ENCODE measurements at regions not wholly inside any gene's neighbourhood (a gene's known extent, or its start where the extent isn't known, plus 50 kb on each side); places are given as distances from the start of the nearest gene placed in this dataset.

DNA sequence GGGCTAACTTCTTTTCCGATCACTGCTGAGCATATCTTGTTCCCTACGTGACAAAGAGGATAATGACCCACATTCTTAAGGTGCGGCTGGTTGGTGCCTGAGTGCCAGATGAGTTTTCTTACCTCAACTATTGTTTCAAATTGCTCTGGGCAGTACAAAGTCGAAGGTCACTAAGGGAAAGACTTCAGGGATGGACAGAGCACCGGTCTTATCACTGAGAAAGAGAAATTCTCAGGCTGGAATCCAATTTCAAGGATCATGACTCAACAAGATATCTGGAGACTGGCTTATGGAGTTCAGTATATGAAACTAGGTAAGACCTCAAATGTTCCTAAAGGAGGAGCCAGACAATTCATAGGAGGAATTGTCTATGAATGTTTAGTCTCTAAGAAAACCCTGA is 780.3 kb downstream of the SUGCT start:
- TF ChIP-seq, protein P1, sequence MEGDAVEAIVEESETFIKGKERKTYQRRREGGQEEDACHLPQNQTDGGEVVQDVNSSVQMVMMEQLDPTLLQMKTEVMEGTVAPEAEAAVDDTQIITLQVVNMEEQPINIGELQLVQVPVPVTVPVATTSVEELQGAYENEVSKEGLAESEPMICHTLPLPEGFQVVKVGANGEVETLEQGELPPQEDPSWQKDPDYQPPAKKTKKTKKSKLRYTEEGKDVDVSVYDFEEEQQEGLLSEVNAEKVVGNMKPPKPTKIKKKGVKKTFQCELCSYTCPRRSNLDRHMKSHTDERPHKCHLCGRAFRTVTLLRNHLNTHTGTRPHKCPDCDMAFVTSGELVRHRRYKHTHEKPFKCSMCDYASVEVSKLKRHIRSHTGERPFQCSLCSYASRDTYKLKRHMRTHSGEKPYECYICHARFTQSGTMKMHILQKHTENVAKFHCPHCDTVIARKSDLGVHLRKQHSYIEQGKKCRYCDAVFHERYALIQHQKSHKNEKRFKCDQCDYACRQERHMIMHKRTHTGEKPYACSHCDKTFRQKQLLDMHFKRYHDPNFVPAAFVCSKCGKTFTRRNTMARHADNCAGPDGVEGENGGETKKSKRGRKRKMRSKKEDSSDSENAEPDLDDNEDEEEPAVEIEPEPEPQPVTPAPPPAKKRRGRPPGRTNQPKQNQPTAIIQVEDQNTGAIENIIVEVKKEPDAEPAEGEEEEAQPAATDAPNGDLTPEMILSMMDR (IDR thresholded peaks at IDR 0.05; ENCODE audit: low read length, missing control alignments), result no peak
- peak; percentile 35 for DNase-seq (ENCODE audit: low read depth)
- H3K4me3 ChIP-seq (replicated peaks; ENCODE audit: low read depth, low read length), result no peak overlapping the region

Measured in fibroblast of pulmonary artery (primary cell).